Astrocyte (in vitro differentiated cells and primary cell): ENCODE measurements at regions not wholly inside any gene's neighbourhood (a gene's known extent, or its start where the extent isn't known, plus 50 kb on each side); places are given as distances from the start of the nearest gene placed in this dataset.
A peak's percentile ranks its signal among the peaks of the same experiment; 100 is the strongest.

Experiments used
- DNase-seq: peaks from one replicate; pipeline ENCODE4 v3.0.0-alpha.2; 2010; ENCODE audit warnings: low read depth
- FAIRE-seq: peaks from 2 replicates; lab custom pipeline; 2011; peaks lifted over from hg19 to GRCh38; lab: Jason Lieb, UNC
- H2AFZ ChIP-seq: 2 replicates; pipeline ENCODE4 v1.6.0; 2012; ENCODE audit warnings: low read depth, low read length, inconsistent platforms
- H3K27ac ChIP-seq: 2 replicates; pipeline ENCODE4 v1.5.1; 2011; ENCODE audit warnings: low read depth, low read length, inconsistent platforms
- H3K27me3 ChIP-seq: 2 replicates; pipeline ENCODE4 v1.6.0; 2011; ENCODE audit warnings: low read length, inconsistent platforms; ENCODE audit not compliant: insufficient read depth
- H3K36me3 ChIP-seq: 2 replicates; pipeline ENCODE4 v1.5.1; 2011; ENCODE audit warnings: low read length, inconsistent platforms; ENCODE audit not compliant: insufficient read depth
- H3K4me1 ChIP-seq: 2 replicates; pipeline ENCODE4 v1.5.1; 2011; ENCODE audit warnings: low read length, inconsistent platforms; ENCODE audit not compliant: insufficient read depth
- H3K4me2 ChIP-seq: 2 replicates; pipeline ENCODE4 v1.6.0; 2012; ENCODE audit warnings: low read length, inconsistent platforms
- H3K4me3 ChIP-seq: 2 replicates; pipeline ENCODE4 v1.5.1; 2011; ENCODE audit warnings: low read depth, mild to moderate bottlenecking, low read length, inconsistent platforms; ENCODE audit not compliant: insufficient read depth
- H3K79me2 ChIP-seq: 2 replicates; pipeline ENCODE4 v1.6.0; 2012; ENCODE audit warnings: mild to moderate bottlenecking, low read length, inconsistent platforms; ENCODE audit not compliant: insufficient read depth
- H3K9ac ChIP-seq: 2 replicates; pipeline ENCODE4 v1.6.0; 2012; ENCODE audit warnings: mild to moderate bottlenecking, low read length, inconsistent platforms
- H3K9me3 ChIP-seq: 2 replicates; pipeline ENCODE4 v1.5.1; 2012; ENCODE audit warnings: low read depth, mild to moderate bottlenecking, low read length, inconsistent platforms; ENCODE audit not compliant: insufficient read depth
- H4K20me1 ChIP-seq: 2 replicates; pipeline ENCODE4 v1.6.0; 2012; ENCODE audit warnings: low read length, inconsistent platforms; ENCODE audit not compliant: insufficient read depth
- H3K27ac Mint-ChIP-seq: one replicate; pipeline ENCODE4 v1.8.0; 2021; ENCODE audit warnings: mild to moderate bottlenecking, mixed read lengths; ENCODE audit not compliant: unreplicated experiment
- H3K27me3 Mint-ChIP-seq: one replicate; pipeline ENCODE4 v1.8.0; 2021; ENCODE audit warnings: low read depth, mixed read lengths; ENCODE audit not compliant: unreplicated experiment
- H3K36me3 Mint-ChIP-seq: one replicate; pipeline ENCODE4 v1.8.0; 2021; ENCODE audit warnings: low read depth, mixed read lengths; ENCODE audit not compliant: unreplicated experiment
- H3K4me1 Mint-ChIP-seq: one replicate; pipeline ENCODE4 v1.8.0; 2021; ENCODE audit warnings: low read depth, mixed read lengths; ENCODE audit not compliant: unreplicated experiment
- H3K4me3 Mint-ChIP-seq: one replicate; pipeline ENCODE4 v1.8.0; 2021; ENCODE audit warnings: mild to moderate bottlenecking, moderate library complexity, mixed read lengths; ENCODE audit not compliant: unreplicated experiment
- H3K9me3 Mint-ChIP-seq: one replicate; pipeline ENCODE4 v1.8.0; 2021; ENCODE audit warnings: mild to moderate bottlenecking, mixed read lengths; ENCODE audit not compliant: unreplicated experiment
- CTCF ChIP-seq: IDR thresholded peaks from 2 replicates; pipeline ENCODE4 v1.5.1; 2011; ENCODE audit warnings: low read depth, mild to moderate bottlenecking, inconsistent platforms, low read length, moderate library complexity; ENCODE audit not compliant: insufficient read depth
- EZH2 ChIP-seq: IDR thresholded peaks from 2 replicates; pipeline ENCODE4 v1.6.1; 2012; ENCODE audit warnings: mild to moderate bottlenecking, low read length, inconsistent platforms; ENCODE audit not compliant: insufficient read depth

GRCh38 chr16:64545768-64546167, 576.1 kb downstream of the CDH11 start:
- H3K4me3 Mint-ChIP-seq = no peak overlapping the region
- TF ChIP-seq EZH2 (no peak), CTCF (no peak)

GRCh38 chr16:64544859-64545258, 577.0 kb downstream of the CDH11 start:
- H3K27me3 ChIP-seq = no peaks in the 10 kb centered on the region

More at GRCh38 chr16:64545768-64546167, 576.1 kb downstream of the CDH11 start:
- H3K9me3 ChIP-seq = no peaks in the 10 kb centered on the region
- no peak overlapping the region for H2AFZ ChIP-seq
- no peak for FAIRE-seq
- H3K9ac ChIP-seq = no peak overlapping the region
- H3K27ac Mint-ChIP-seq = no peak overlapping the region
- peaks cover 2% of the 10 kb centered on the region for H3K9me3 Mint-ChIP-seq
- no peaks in the 10 kb centered on the region for H3K4me1 ChIP-seq
- peaks cover 7% of the 10 kb centered on the region for H3K4me1 Mint-ChIP-seq
- no peaks in the 10 kb centered on the region for H3K36me3 Mint-ChIP-seq
- H3K36me3 ChIP-seq = no peaks in the 10 kb centered on the region
- H3K27me3 Mint-ChIP-seq = no peaks in the 10 kb centered on the region
- no peaks in the 10 kb centered on the region for H3K27me3 ChIP-seq
- no peaks in the 10 kb centered on the region for H4K20me1 ChIP-seq
- H3K27ac ChIP-seq = no peak overlapping the region
- DNase-seq = peak; percentile 6
- H3K4me2 ChIP-seq = no peak overlapping the region
- H3K79me2 ChIP-seq = no peaks in the 10 kb centered on the region
- H3K4me3 ChIP-seq = no peak overlapping the region

More at GRCh38 chr16:64544859-64545258, 577.0 kb downstream of the CDH11 start:
- Histone ChIP-seq H3K4me1 (no peaks in the 10 kb centered on the region), H3K9me3 (no peaks in the 10 kb centered on the region), H3K27ac (no peak overlapping the region), H3K9ac (no peak overlapping the region), H3K36me3 (no peaks in the 10 kb centered on the region), H3K79me2 (no peaks in the 10 kb centered on the region), H3K4me2 (no peak overlapping the region), H2AFZ (no peak overlapping the region), H4K20me1 (no peaks in the 10 kb centered on the region), H3K4me3 (no peak overlapping the region)
- FAIRE-seq = no peak
- H3K9me3 Mint-ChIP-seq = peaks cover 4% of the 10 kb centered on the region
- no peaks in the 10 kb centered on the region for H3K36me3 Mint-ChIP-seq
- peaks cover 7% of the 10 kb centered on the region for H3K4me1 Mint-ChIP-seq
- no peak overlapping the region for H3K4me3 Mint-ChIP-seq
- TF ChIP-seq CTCF = no peak
- TF ChIP-seq EZH2 = no peak
- H3K27ac Mint-ChIP-seq = no peak overlapping the region
- no peaks in the 10 kb centered on the region for H3K27me3 Mint-ChIP-seq
- no peak for DNase-seq
